ENCODE measurements at regions not wholly inside any gene's neighbourhood (a gene's known extent, or its start where the extent isn't known, plus 50 kb on each side); places are given as distances from the start of the nearest gene placed in this dataset.
A peak's percentile ranks its signal among the peaks of the same experiment; 100 is the strongest.
"Not testable (repeated sequence)": the region's sequence is repeated elsewhere in the genome, so short reads cannot be mapped to it uniquely, and the experiment has no call there.

GRCh38 chr3:82382831-82383230 lies 621.4 kb upstream of the GBE1 start:
- FAIRE-seq, result no peak

GRCh38 chr3:82378392-82378791 lies 616.9 kb upstream of the GBE1 start:
- no peak for FAIRE-seq

GRCh38 chr3:82376883-82377282 lies 615.4 kb upstream of the GBE1 start:
- no peak for FAIRE-seq

- FAIRE-seq, result not testable (repeated sequence)
These were observed 612.4 kb upstream of the GBE1 start for GRCh38 chr3:82373833-82374232.

- no peak for FAIRE-seq
These were observed 603.4 kb upstream of the GBE1 start for GRCh38 chr3:82364827-82365226.

GRCh38 chr3:82363131-82363530 lies 601.7 kb upstream of the GBE1 start:
- FAIRE-seq, result no peak

GRCh38 chr3:82355228-82355627 lies 593.8 kb upstream of the GBE1 start:
- no peak for FAIRE-seq

- no peak for FAIRE-seq
These were observed 592.8 kb upstream of the GBE1 start for GRCh38 chr3:82354228-82354627.

GRCh38 chr3:82353306-82354171 lies 592.1 kb upstream of the GBE1 start:
- FAIRE-seq, result no peak

GRCh38 chr3:82347585-82347984 lies 586.1 kb upstream of the GBE1 start:
- no peak for FAIRE-seq

GRCh38 chr3:82342521-82342920 lies 581.1 kb upstream of the GBE1 start:
- FAIRE-seq, result no peak

- peak; percentile 71 for FAIRE-seq
These were observed 567.9 kb upstream of the GBE1 start for GRCh38 chr3:82329300-82329699.

GRCh38 chr3:82311901-82312300 lies 550.5 kb upstream of the GBE1 start:
- FAIRE-seq, result no peak

- FAIRE-seq, result no peak
These were observed 547.3 kb upstream of the GBE1 start for GRCh38 chr3:82308755-82309154.

- FAIRE-seq, result no peak
These were observed 544.7 kb upstream of the GBE1 start for GRCh38 chr3:82306189-82306588.

GRCh38 chr3:82294609-82295008 lies 533.2 kb upstream of the GBE1 start:
- FAIRE-seq, result no peak

- no peak for FAIRE-seq
These were observed 532.4 kb upstream of the GBE1 start for GRCh38 chr3:82293867-82294266.

GRCh38 chr3:82293435-82293834 lies 532.0 kb upstream of the GBE1 start:
- FAIRE-seq, result no peak

- no peak for FAIRE-seq
These were observed 526.1 kb upstream of the GBE1 start for GRCh38 chr3:82287562-82287961.

GRCh38 chr3:82281205-82281604 lies 519.8 kb upstream of the GBE1 start:
- no peak for FAIRE-seq

- FAIRE-seq, result no peak
These were observed 515.5 kb upstream of the GBE1 start for GRCh38 chr3:82276992-82277391.

GRCh38 chr3:82274897-82275296 lies 513.5 kb upstream of the GBE1 start:
- FAIRE-seq, result no peak

GRCh38 chr3:82265747-82266146 lies 504.3 kb upstream of the GBE1 start:
- no peak for FAIRE-seq

GRCh38 chr3:82262193-82262592 lies 500.7 kb upstream of the GBE1 start:
- FAIRE-seq, result no peak

- no peak for FAIRE-seq
These were observed 500.2 kb upstream of the GBE1 start for GRCh38 chr3:82261637-82262036.
